ENCODE measurements at regions not wholly inside any gene's neighbourhood (a gene's known extent, or its start where the extent isn't known, plus 50 kb on each side); places are given as distances from the start of the nearest gene placed in this dataset.
A peak's percentile ranks its signal among the peaks of the same experiment; 100 is the strongest.

- 62 to 63% methylated on average over 6 of the region's 6 CpGs for WGBS, 2 donors
- DNase-seq, result peak; percentile 75
- intact Hi-C loops (cut with DNase I), result no loop called here
- Histone ChIP-seq H3K36me3 (no peaks in the 10 kb centered on the region), H3K27me3 (no peaks in the 10 kb centered on the region), H3K4me3 (no peak overlapping the region), H3K27ac (peak overlapping the region in 3 of 4 donors; percentile 44 to 70 (median 44)), H3K4me1 (peaks cover 0 to 34% (median 21%) of the 10 kb centered on the region in 4 donors), H3K9me3 (no peaks in the 10 kb centered on the region)
- no peak for TF ChIP-seq POLR2A (IDR thresholded peaks at IDR 0.05)
- TF ChIP-seq EP300 (IDR thresholded peaks at IDR 0.05), result no peak
- TF ChIP-seq, protein P1, sequence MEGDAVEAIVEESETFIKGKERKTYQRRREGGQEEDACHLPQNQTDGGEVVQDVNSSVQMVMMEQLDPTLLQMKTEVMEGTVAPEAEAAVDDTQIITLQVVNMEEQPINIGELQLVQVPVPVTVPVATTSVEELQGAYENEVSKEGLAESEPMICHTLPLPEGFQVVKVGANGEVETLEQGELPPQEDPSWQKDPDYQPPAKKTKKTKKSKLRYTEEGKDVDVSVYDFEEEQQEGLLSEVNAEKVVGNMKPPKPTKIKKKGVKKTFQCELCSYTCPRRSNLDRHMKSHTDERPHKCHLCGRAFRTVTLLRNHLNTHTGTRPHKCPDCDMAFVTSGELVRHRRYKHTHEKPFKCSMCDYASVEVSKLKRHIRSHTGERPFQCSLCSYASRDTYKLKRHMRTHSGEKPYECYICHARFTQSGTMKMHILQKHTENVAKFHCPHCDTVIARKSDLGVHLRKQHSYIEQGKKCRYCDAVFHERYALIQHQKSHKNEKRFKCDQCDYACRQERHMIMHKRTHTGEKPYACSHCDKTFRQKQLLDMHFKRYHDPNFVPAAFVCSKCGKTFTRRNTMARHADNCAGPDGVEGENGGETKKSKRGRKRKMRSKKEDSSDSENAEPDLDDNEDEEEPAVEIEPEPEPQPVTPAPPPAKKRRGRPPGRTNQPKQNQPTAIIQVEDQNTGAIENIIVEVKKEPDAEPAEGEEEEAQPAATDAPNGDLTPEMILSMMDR (IDR thresholded peaks at IDR 0.05), result no peak
- TF ChIP-seq POLR2AphosphoS5 (IDR thresholded peaks at IDR 0.05), result peak in 1 of 4 donors; percentile 16
Observed at GRCh38 chr12:45674181-45674977, 55.1 kb upstream of the ARID2 start.

DNA sequence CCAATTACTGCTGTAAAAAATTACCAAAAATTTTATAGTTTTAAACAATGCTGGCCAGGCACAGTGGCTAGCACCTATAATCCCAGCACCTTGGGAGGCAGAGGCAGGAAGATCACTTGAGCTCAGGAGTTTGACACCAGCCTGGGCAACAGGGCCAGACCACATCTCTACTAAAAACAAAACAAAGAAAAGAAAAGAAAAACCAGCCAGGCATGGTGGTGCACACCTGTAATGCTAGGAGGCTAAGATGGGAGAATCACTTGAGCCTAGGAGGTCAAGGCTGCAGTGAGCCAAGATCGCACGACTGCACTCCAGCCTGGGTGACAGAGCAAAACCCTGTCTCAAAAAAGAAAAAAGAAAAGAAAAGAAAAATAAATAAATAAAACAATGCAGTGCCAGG lies 54.0 kb upstream of the ARID2 start:
- H3K4me3 ChIP-seq, result no peak overlapping the region
- 98 to 99% methylated on average over 2 of the region's 2 CpGs for WGBS, 2 donors
- no peaks in the 10 kb centered on the region for H3K9me3 ChIP-seq
- intact Hi-C loops (cut with DNase I), result no loop called here
- no peak for DNase-seq
- H3K4me1 ChIP-seq, result peaks cover 0 to 29% (median 18%) of the 10 kb centered on the region in 4 donors
- TF ChIP-seq EP300 (IDR thresholded peaks at IDR 0.05) (no peak), POLR2AphosphoS5 (IDR thresholded peaks at IDR 0.05) (no peak), POLR2A (IDR thresholded peaks at IDR 0.05) (no peak)
- TF ChIP-seq, protein P1 (IDR thresholded peaks at IDR 0.05), result no peak
- H3K27me3 ChIP-seq, result no peaks in the 10 kb centered on the region
- peak overlapping the region in 1 of 4 donors; percentile 70 for H3K27ac ChIP-seq
- H3K36me3 ChIP-seq, result no peaks in the 10 kb centered on the region

Small RNAs in the stretch of these regions (small RNA-seq; reads per million reads assigned to genes)
- 0 reads per million in 3 donors for gene RF00026

Measured in sigmoid colon (tissue), 6 donors.